ENCODE measurements at regions not wholly inside any gene's neighbourhood (a gene's known extent, or its start where the extent isn't known, plus 50 kb on each side); places are given as distances from the start of the nearest gene placed in this dataset.

GRCh38 chr9:655875-656274, 185.6 kb upstream of the DMRT1 start:
- TF ChIP-seq CTCF (IDR thresholded peaks at IDR 0.05; ENCODE audit: control extremely low read depth, extremely low read depth, low read depth, missing control alignments): no peak
- ChIA-PET CTCF (no interaction called here), POLR2A (no interaction called here)
- DNase-seq (ENCODE audit: extremely low spot score): no peak

GRCh38 chr9:656926-657568, 184.4 kb upstream of the DMRT1 start:
- no peak for TF ChIP-seq CTCF (IDR thresholded peaks at IDR 0.05; ENCODE audit: control extremely low read depth, extremely low read depth, low read depth, missing control alignments)
- DNase-seq (ENCODE audit: extremely low spot score): no peak
- POLR2A ChIA-PET: no interaction called here
- CTCF ChIA-PET: interaction anchor here (1.8 kb wide), 1 partner anchor 8 kb away, joined by 4 read pairs; no protein-coding TSS in a partner anchor

- CTCF ChIA-PET: no interaction called here
- DNase-seq (ENCODE audit: extremely low spot score): no peak
- POLR2A ChIA-PET: no interaction called here
- TF ChIP-seq CTCF (IDR thresholded peaks at IDR 0.05; ENCODE audit: control extremely low read depth, extremely low read depth, low read depth, missing control alignments): no peak
These were observed 182.2 kb upstream of the DMRT1 start for GRCh38 chr9:659286-659685.

- ChIA-PET POLR2A (no interaction called here), CTCF (interaction anchor here (1.1 kb wide), 1 partner anchor 20 kb away, joined by 3 read pairs; no protein-coding TSS in a partner anchor)
- DNase-seq (ENCODE audit: extremely low spot score): no peak
- no peak for TF ChIP-seq CTCF (IDR thresholded peaks at IDR 0.05; ENCODE audit: control extremely low read depth, extremely low read depth, low read depth, missing control alignments)
These were observed 181.3 kb upstream of the DMRT1 start for GRCh38 chr9:660227-660626.

- TF ChIP-seq CTCF (IDR thresholded peaks at IDR 0.05; ENCODE audit: control extremely low read depth, extremely low read depth, low read depth, missing control alignments): no peak
- POLR2A ChIA-PET: no interaction called here
- CTCF ChIA-PET: no interaction called here
- no peak for DNase-seq (ENCODE audit: extremely low spot score)
These were observed 178.0 kb upstream of the DMRT1 start for GRCh38 chr9:663541-663940.

GRCh38 chr9:665296-665695, 176.2 kb upstream of the DMRT1 start:
- CTCF ChIA-PET: interaction anchor here (1.7 kb wide), 1 partner anchor 16 kb away, joined by 3 read pairs; no protein-coding TSS in a partner anchor

More at GRCh38 chr9:665296-665695, 176.2 kb upstream of the DMRT1 start:
- no peak for TF ChIP-seq CTCF (IDR thresholded peaks at IDR 0.05; ENCODE audit: control extremely low read depth, extremely low read depth, low read depth, missing control alignments)
- no peak for DNase-seq (ENCODE audit: extremely low spot score)
- POLR2A ChIA-PET: no interaction called here
